Colonic mucosa (tissue), 4 donors: ENCODE measurements at regions not wholly inside any gene's neighbourhood (a gene's known extent, or its start where the extent isn't known, plus 50 kb on each side); places are given as distances from the start of the nearest gene placed in this dataset.

Experiments
- DNase-seq: peaks from one replicate; pipeline ENCODE4 v3.0.0-alpha.2; 2020
- H3K27ac ChIP-seq: fragments of 200-600 bp; one replicate; pipeline ENCODE4 v1.8.0; 2021
- H3K27me3 ChIP-seq: fragments of 200-600 bp; one replicate; pipeline ENCODE4 v1.8.0; 2021
- H3K36me3 ChIP-seq: fragments of 200-600 bp; one replicate; pipeline ENCODE4 v1.8.0; 2021
- H3K4me1 ChIP-seq: fragments of 200-600 bp; one replicate; pipeline ENCODE4 v1.8.0; 2021; ENCODE audit warnings: mild to moderate bottlenecking
- H3K4me3 ChIP-seq: fragments of 200-600 bp; one replicate; pipeline ENCODE4 v1.8.0; 2021
- H3K9ac ChIP-seq, 2 donors: one replicate each; pipeline ENCODE4 v1.7.0; 2013; ENCODE audit warnings: control low read depth in 2 of 2, low read depth in 2 of 2, low read length in 2 of 2
- H3K9me3 ChIP-seq: fragments of 200-600 bp; one replicate; pipeline ENCODE4 v1.8.0; 2021
- intact Hi-C: fragments of 100-400 bp; cut with DNase I; formaldehyde crosslinking; loops from one replicate; pipeline ENCODE4 v1.14.1; 2022
- TF ChIP-seq, protein P1 (sequence below): fragments of 200-600 bp; IDR thresholded peaks from one replicate; pipeline ENCODE4 v1.8.0; 2022; ENCODE audit warnings: antibody characterized with exemption, mild to moderate bottlenecking
- donor health status: healthy.
- donor health status: DM: no; HTN: no; CAD: no.
- donor health status: DM: no; HTN: no; CAD: no.

DNA sequence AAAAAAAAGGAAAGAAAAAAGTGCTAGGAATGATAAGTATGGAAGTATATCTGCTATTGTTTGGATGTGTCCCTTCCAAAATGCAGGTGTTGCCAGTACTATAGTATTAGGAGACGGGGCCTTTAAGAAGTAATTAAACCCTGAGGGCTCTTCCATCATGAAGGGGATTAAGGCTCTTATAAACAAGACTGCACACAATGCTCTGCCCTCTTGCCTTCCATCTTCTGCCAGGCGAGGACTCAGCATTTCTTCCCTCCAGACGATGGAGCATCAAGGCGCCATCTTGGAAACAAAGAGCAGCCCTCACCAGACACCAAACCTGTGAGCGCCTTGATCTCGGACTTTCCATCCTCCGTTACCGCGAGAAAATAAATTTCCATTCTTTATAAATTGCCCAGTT, 120.1 kb upstream of the GPM6A start:
- Histone ChIP-seq H3K9ac (no peak overlapping the region), H3K4me1 (no peaks in the 10 kb centered on the region), H3K27ac (no peak overlapping the region), H3K27me3 (no peaks in the 10 kb centered on the region), H3K4me3 (no peak overlapping the region), H3K36me3 (no peaks in the 10 kb centered on the region), H3K9me3 (no peaks in the 10 kb centered on the region)
- DNase-seq: no peak
- TF ChIP-seq, protein P1, sequence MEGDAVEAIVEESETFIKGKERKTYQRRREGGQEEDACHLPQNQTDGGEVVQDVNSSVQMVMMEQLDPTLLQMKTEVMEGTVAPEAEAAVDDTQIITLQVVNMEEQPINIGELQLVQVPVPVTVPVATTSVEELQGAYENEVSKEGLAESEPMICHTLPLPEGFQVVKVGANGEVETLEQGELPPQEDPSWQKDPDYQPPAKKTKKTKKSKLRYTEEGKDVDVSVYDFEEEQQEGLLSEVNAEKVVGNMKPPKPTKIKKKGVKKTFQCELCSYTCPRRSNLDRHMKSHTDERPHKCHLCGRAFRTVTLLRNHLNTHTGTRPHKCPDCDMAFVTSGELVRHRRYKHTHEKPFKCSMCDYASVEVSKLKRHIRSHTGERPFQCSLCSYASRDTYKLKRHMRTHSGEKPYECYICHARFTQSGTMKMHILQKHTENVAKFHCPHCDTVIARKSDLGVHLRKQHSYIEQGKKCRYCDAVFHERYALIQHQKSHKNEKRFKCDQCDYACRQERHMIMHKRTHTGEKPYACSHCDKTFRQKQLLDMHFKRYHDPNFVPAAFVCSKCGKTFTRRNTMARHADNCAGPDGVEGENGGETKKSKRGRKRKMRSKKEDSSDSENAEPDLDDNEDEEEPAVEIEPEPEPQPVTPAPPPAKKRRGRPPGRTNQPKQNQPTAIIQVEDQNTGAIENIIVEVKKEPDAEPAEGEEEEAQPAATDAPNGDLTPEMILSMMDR: no peak
- intact Hi-C loops: no loop called here

DNA sequence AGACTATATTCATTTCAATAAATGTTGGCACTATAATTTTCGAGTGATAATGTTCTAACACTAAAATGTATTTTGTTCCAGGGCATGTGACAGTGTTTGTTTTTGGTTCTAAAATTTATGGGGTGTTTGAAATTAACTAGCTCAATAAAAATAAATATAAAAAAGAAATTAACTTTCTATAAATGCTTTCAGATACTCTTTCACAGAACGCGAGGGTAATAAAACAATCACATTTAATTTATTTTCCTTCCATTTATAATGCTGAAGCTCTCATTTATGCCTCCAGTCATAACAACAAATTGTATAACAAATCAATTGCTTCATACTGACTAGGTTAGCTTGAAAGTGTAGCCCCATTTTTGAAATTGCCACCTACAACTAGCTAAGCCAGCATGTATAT, 122.4 kb upstream of the GPM6A start:
- intact Hi-C loops: no loop called here
- H3K4me3 ChIP-seq: no peak overlapping the region
- TF ChIP-seq, protein P1: no peak
- H3K9me3 ChIP-seq: no peaks in the 10 kb centered on the region
- no peaks in the 10 kb centered on the region for H3K36me3 ChIP-seq
- no peaks in the 10 kb centered on the region for H3K4me1 ChIP-seq
- no peak overlapping the region for H3K27ac ChIP-seq
- no peaks in the 10 kb centered on the region for H3K27me3 ChIP-seq
- H3K9ac ChIP-seq: no peak overlapping the region
- DNase-seq: no peak

DNA sequence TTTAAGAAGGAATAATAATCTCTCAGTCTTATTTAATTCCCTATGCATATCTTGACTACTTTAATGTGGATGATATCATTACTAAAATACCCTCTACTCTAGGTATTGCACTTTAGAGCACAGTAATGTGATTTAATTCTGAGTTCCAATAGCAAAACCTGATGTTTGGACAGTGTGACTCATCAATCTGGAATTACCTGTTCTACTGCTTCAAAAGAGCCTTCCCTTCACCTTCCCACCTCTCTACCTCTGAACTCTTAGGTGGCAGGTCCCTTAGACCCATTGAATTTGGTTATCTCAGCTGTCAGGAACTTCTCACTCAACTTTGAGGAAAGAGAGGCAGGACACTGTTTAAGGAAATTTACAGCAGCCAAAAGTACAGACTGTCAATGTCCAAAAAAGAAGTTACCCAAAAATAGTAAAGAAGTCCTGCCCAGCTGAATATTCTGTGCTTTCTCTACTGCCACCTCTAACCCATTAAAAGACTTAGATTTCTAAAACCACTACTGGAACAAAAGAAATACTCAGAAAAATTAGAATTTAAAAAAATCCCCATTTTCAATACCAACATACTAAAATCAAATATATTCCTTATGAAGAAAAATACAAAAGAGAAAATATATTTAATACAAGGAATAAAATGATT, 123.1 kb upstream of the GPM6A start:
- Histone ChIP-seq H3K36me3 (no peaks in the 10 kb centered on the region), H3K9me3 (no peaks in the 10 kb centered on the region), H3K4me3 (no peak overlapping the region), H3K27ac (no peak overlapping the region), H3K9ac (no peak overlapping the region), H3K4me1 (no peaks in the 10 kb centered on the region), H3K27me3 (no peaks in the 10 kb centered on the region)
- DNase-seq: no peak
- TF ChIP-seq, protein P1: no peak
- intact Hi-C loops: no loop called here

DNA sequence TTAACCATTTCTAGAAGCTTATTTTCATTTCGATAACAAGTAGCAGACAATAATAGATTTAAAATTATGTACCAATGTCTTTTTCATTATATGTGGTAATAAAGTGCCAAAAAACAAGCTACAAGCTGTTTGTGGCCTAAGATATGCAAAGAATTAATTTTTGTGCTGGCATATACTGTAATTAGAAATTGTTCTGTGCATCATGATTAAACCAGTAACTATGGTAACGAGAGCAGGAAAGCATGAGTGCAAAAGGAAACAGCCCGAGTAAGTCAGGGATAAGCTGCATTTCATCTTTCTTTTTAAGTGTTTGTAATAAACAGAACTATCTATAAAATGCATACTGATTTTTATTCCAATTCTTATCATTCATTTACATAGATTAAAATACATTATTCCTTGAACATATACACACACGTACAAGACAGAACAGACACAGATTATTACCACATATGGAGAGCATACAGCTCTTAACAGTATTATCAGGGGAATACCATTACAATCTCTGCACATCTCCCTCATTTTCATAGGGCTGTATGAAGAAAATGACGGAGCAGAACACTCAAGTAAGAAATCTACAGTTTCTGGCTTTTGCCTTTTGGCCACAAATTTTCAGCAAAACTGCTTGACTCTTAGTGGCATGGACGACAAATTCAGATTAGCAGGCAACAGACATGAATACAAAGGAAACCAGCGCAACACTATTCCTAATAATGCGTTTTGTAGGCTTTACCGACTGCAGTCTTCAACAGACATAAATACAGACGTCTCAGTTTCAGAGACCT, 121.3 kb upstream of the WDR17 start:
- no peaks in the 10 kb centered on the region for H3K4me1 ChIP-seq
- H3K27ac ChIP-seq: no peak overlapping the region
- H3K9me3 ChIP-seq: no peaks in the 10 kb centered on the region
- no peaks in the 10 kb centered on the region for H3K27me3 ChIP-seq
- TF ChIP-seq, protein P1: no peak
- DNase-seq: no peak
- intact Hi-C loops: loop anchor here (10.0 kb wide), 1 partner anchor 400 kb away; no protein-coding TSS in a partner anchor
- no peak overlapping the region for H3K4me3 ChIP-seq
- no peaks in the 10 kb centered on the region for H3K36me3 ChIP-seq
- no peak overlapping the region for H3K9ac ChIP-seq

DNA sequence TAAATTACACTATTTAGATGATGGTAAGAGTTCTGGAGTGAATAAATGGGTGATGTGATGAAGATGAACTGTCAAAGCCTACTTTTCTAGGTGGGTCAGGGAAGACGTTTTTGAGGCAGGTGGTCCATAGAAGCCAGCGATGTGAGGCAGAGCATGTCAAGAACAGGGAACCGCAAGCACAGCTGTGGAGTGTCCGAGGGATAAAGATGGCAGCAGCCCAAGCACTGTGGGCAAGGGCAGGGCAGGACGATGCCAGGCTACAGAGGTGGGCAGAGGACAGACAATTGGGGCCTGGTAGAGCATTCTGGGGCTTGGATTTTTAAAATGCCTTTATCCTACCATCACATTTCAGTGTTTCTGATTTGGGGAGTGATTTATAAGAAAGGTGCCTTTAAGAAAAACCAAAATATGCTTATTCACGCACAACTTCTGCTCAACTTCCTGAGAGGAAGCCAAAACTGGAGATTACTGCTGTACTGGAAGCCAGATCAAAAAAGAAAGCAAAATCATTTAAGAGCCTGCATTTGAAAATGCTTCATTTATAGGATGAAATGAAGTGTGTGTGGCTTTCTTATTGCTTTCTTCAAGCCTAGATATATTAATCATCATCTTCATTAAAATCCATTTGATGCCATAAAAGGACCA, 119.0 kb upstream of the WDR17 start:
- DNase-seq: no peak
- Histone ChIP-seq H3K27ac (no peak overlapping the region), H3K4me3 (no peak overlapping the region)

More for the DNA sequence above, 119.0 kb upstream of the WDR17 start:
- H3K9ac ChIP-seq: no peak overlapping the region
- H3K27me3 ChIP-seq: no peaks in the 10 kb centered on the region
- no peaks in the 10 kb centered on the region for H3K4me1 ChIP-seq
- H3K9me3 ChIP-seq: no peaks in the 10 kb centered on the region
- intact Hi-C loops: loop anchor here (10.0 kb wide), 1 partner anchor 398 kb away; no protein-coding TSS in a partner anchor
- TF ChIP-seq, protein P1: no peak
- H3K36me3 ChIP-seq: no peaks in the 10 kb centered on the region
